Mesenchymal stem cell (in vitro differentiated cells and primary cell): ENCODE measurements at regions not wholly inside any gene's neighbourhood (a gene's known extent, or its start where the extent isn't known, plus 50 kb on each side); places are given as distances from the start of the nearest gene placed in this dataset.

Experiments
- DNase-seq: peaks from one replicate; pipeline ENCODE4 v3.0.0-alpha.2; 2013
- H2AFZ ChIP-seq: one replicate; pipeline ENCODE4 v1.6.1; 2013; ENCODE audit warnings: low read depth, mild to moderate bottlenecking, control low read depth, inconsistent platforms, low read length, moderate library complexity
- H2AK5ac ChIP-seq: 2 replicates; pipeline ENCODE4 v1.6.1; 2013; ENCODE audit warnings: low read length, moderate library complexity, mild to moderate bottlenecking, inconsistent platforms; ENCODE audit not compliant: severe bottlenecking
- H2BK120ac ChIP-seq: one replicate; pipeline ENCODE4 v1.6.1; 2013; ENCODE audit warnings: low read depth, mild to moderate bottlenecking, inconsistent platforms, low read length, moderate library complexity
- H2BK12ac ChIP-seq, 2 experiments: one replicate each; pipeline ENCODE4 v1.6.1; 2013; ENCODE audit warnings: inconsistent platforms in 2 of 2, low read length in 2 of 2, mild to moderate bottlenecking in 2 of 2, moderate library complexity in 2 of 2, control low read depth in 1 of 2
- H2BK15ac ChIP-seq: one replicate; pipeline ENCODE4 v1.6.1; 2013; ENCODE audit warnings: mild to moderate bottlenecking, low read depth, inconsistent platforms; ENCODE audit not compliant: poor library complexity, severe bottlenecking
- H2BK5ac ChIP-seq: 2 replicates; pipeline ENCODE4 v1.6.1; 2013; ENCODE audit warnings: low read depth, mild to moderate bottlenecking, low read length, control low read depth, inconsistent platforms; ENCODE audit not compliant: poor library complexity, severe bottlenecking
- H3K14ac ChIP-seq, 2 experiments: one replicate each; pipeline ENCODE4 v1.6.1; 2013; ENCODE audit warnings: inconsistent platforms in 2 of 2, low read length in 2 of 2, control low read depth in 1 of 2, mild to moderate bottlenecking in 1 of 2, moderate library complexity in 1 of 2
- H3K18ac ChIP-seq, 2 experiments: one replicate each; pipeline ENCODE4 v1.6.1; 2013; ENCODE audit warnings: inconsistent platforms in 2 of 2, low read length in 2 of 2, control low read depth in 1 of 2, low read depth in 1 of 2, mild to moderate bottlenecking in 1 of 2
- H3K23ac ChIP-seq, 2 experiments: one replicate each; pipeline ENCODE4 v1.6.1; 2013; ENCODE audit warnings: inconsistent platforms in 2 of 2, low read length in 2 of 2, mild to moderate bottlenecking in 2 of 2, moderate library complexity in 2 of 2, control low read depth in 1 of 2
- H3K27ac ChIP-seq: 2 replicates; pipeline ENCODE4 v1.5.1; 2013; ENCODE audit warnings: mild to moderate bottlenecking, moderate library complexity, low read length, control low read depth, inconsistent platforms; ENCODE audit not compliant: poor library complexity, severe bottlenecking
- H3K27me3 ChIP-seq, 2 experiments: 2 replicates each; pipeline versions ENCODE4 v1.6.1 to v1.7.0; 2013; ENCODE audit warnings: low read length in 2 of 2, mild to moderate bottlenecking in 2 of 2, moderate library complexity in 2 of 2, control low read depth in 1 of 2, inconsistent platforms in 1 of 2; ENCODE audit not compliant: control insufficient read depth in 1 of 2, insufficient read depth in 1 of 2
- H3K36me3 ChIP-seq, 2 experiments: 2 replicates each; pipeline versions ENCODE4 v1.6.1 to v1.7.0; 2013; ENCODE audit warnings: low read length in 2 of 2, control low read depth in 1 of 2, inconsistent platforms in 1 of 2, low read depth in 1 of 2, mild to moderate bottlenecking in 1 of 2; ENCODE audit not compliant: insufficient read depth in 2 of 2, control insufficient read depth in 1 of 2
- H3K4ac ChIP-seq, 2 experiments: one replicate each; pipeline ENCODE4 v1.6.1; 2013; ENCODE audit warnings: inconsistent platforms in 2 of 2, low read length in 2 of 2, mild to moderate bottlenecking in 2 of 2, moderate library complexity in 2 of 2, control low read depth in 1 of 2, low read depth in 1 of 2
- H3K4me1 ChIP-seq: 2 replicates; pipeline ENCODE4 v1.6.1; 2013; ENCODE audit warnings: low read depth, low read length, control low read depth; ENCODE audit not compliant: control insufficient read depth, insufficient read depth
- H3K4me2 ChIP-seq: 2 replicates; pipeline ENCODE4 v1.6.1; 2013; ENCODE audit warnings: low read length, mild to moderate bottlenecking, inconsistent platforms; ENCODE audit not compliant: poor library complexity, severe bottlenecking
- H3K4me3 ChIP-seq, 2 experiments: 2 replicates each; pipeline versions ENCODE4 v1.5.1 to v1.7.0; 2013; ENCODE audit warnings: low read length in 2 of 2, mild to moderate bottlenecking in 2 of 2, control low read depth in 1 of 2, low read depth in 1 of 2; ENCODE audit not compliant: insufficient read depth in 1 of 2
- H3K79me1 ChIP-seq: replicated peaks from 2 replicates; pipeline ENCODE4 v1.6.1; 2013; ENCODE audit warnings: mild to moderate bottlenecking, control low read depth, low read length, inconsistent platforms; ENCODE audit not compliant: poor library complexity, severe bottlenecking
- H3K9ac ChIP-seq: 2 replicates; pipeline ENCODE4 v1.7.0; 2013; ENCODE audit warnings: mild to moderate bottlenecking, low read length, moderate library complexity
- H3K9me3 ChIP-seq: 2 replicates; pipeline ENCODE4 v1.7.0; 2013; ENCODE audit warnings: mild to moderate bottlenecking, low read length; ENCODE audit not compliant: control insufficient read depth
- H4K8ac ChIP-seq: one replicate; pipeline ENCODE4 v1.6.1; 2013; ENCODE audit warnings: inconsistent platforms, mild to moderate bottlenecking, low read length, moderate library complexity
- H4K91ac ChIP-seq: one replicate; pipeline ENCODE4 v1.6.1; 2013; ENCODE audit warnings: mild to moderate bottlenecking, low read length, inconsistent platforms
- WGBS: methylation state at CpG from one replicate; pipeline ENCODE4 v1.1.7; 2013; ENCODE audit warnings: mixed read lengths; 5-methylcytosine and 5-hydroxymethylcytosine counted together

DNA sequence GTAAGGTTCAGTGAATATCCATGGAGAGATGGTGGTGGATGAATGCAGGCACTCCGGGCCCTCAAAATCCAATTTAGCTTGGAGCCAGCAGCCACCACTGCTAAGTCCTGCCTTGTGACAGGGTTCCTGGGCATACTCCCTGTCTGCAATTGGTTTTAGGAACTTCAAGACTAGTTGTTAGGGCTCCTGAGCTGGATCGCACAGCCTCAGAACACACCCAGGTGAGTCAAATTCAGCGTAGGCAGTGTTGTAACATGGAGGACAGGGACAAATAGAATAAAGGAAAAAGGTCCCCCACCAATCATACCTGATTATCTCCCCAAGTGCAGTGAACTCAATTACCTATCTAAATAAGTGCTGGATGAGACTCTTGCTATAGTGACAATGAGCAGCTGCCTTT, 74.6 kb downstream of the PERP start:
- Histone ChIP-seq H2AK5ac (peak overlapping the region; percentile 3), H2BK15ac (no peak overlapping the region), H4K8ac (no peak overlapping the region), H3K4ac (no peak overlapping the region), H3K18ac (no peak overlapping the region), H3K23ac (no peak overlapping the region), H3K9ac (no peak overlapping the region), H2BK5ac (no peak overlapping the region), H3K9me3 (no peaks in the 10 kb centered on the region), H2BK120ac (no peak overlapping the region), H3K79me1 (no peaks in the 10 kb centered on the region), H3K4me2 (no peak overlapping the region), H3K27me3 (peaks cover 0 to 7% of the 10 kb centered on the region in 2 experiments), H3K27ac (no peak overlapping the region), H2BK12ac (no peak overlapping the region), H3K4me1 (peaks cover 11% of the 10 kb centered on the region), H4K91ac (no peak overlapping the region), H2AFZ (no peak overlapping the region), H3K14ac (no peak overlapping the region), H3K4me3 (no peak overlapping the region), H3K36me3 (no peaks in the 10 kb centered on the region)
- DNase-seq: no peak
- WGBS: 100% methylated on average over 1 of the region's 3 CpGs

DNA sequence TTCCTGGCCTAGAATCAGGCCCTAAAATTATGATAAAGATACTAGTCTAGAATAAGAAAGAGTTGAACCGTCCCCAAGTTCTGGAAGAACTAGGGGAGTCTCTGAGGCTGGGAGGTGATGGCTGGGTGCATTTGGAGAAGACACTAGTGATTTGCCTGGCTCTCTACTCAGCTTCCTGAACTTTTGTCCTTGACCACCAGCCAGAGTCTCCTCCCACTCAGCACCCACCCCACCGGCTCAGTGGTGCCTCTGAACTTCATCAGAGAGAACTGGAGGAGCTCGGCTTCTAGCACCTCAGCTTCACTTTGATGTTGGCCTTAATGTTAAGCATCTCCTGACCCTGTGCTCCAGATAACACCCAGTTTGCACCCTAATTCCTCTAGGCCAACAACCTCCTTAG, 73.0 kb downstream of the PERP start:
- no peaks in the 10 kb centered on the region for H3K9me3 ChIP-seq
- no peaks in the 10 kb centered on the region for H3K79me1 ChIP-seq
- H2BK15ac ChIP-seq: no peak overlapping the region
- H3K9ac ChIP-seq: no peak overlapping the region
- no peak overlapping the region for H2AFZ ChIP-seq
- no peaks in the 10 kb centered on the region for H3K27me3 ChIP-seq
- no peak overlapping the region for H3K14ac ChIP-seq
- H2BK5ac ChIP-seq: no peak overlapping the region
- no peak for DNase-seq
- no peak overlapping the region for H3K4ac ChIP-seq
- no peak overlapping the region for H3K4me2 ChIP-seq
- H2BK120ac ChIP-seq: no peak overlapping the region
- WGBS: 83% methylated on average over 3 of the region's 3 CpGs
- H2AK5ac ChIP-seq: peak overlapping the region; percentile 3
- no peak overlapping the region for H3K4me3 ChIP-seq
- H3K4me1 ChIP-seq: peaks cover 11% of the 10 kb centered on the region
- H3K23ac ChIP-seq: no peak overlapping the region
- no peak overlapping the region for H4K91ac ChIP-seq
- no peaks in the 10 kb centered on the region for H3K36me3 ChIP-seq
- no peak overlapping the region for H2BK12ac ChIP-seq
- no peak overlapping the region for H3K27ac ChIP-seq
- H3K18ac ChIP-seq: no peak overlapping the region
- H4K8ac ChIP-seq: no peak overlapping the region

DNA sequence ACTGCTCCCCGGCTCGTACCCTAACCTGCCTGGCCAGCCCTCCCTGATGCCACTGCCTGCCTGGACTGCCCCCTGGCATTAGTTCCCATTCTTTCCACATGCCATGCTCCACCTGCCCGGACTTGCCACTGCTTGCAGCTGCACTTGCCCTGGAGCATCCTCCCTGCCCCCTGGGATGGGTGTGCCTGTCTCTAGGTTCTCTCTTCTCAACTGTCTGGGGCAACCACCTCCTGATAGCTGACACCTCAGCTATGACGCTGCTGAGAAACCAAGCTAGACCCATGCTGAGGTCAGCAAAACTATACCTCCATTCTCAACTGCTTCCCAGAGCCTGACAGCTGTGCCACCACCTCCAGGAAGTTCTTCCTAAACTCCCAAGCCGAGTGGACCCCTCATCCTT, 72.1 kb downstream of the PERP start:
- H3K18ac ChIP-seq: no peak overlapping the region

DNA sequence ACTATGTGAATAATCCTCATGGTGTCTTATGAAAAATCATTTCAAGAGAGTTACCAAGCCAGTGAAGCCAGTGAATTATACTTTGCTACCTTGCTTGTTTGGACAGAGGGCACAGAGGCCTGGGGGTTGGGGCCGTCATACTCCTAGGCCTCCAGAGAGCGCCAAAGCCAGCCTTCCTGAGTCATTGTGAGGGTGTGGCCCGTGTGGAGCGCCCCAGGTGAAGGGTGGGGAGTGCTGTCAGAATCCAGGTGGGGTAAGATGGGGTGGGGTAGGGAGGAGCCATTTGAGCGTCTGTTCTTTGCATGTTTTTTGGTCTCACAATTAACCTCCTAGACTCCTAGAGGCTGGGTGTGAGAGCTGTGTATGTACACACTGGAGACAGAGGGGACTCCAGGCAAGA, 71.1 kb downstream of the PERP start:
- WGBS: 40% methylated on average over 4 of the region's 5 CpGs
- Histone ChIP-seq H3K36me3 (no peaks in the 10 kb centered on the region), H3K4me1 (peaks cover 10% of the 10 kb centered on the region), H3K79me1 (no peaks in the 10 kb centered on the region), H3K23ac (no peak overlapping the region), H2BK15ac (no peak overlapping the region), H4K8ac (no peak overlapping the region), H3K14ac (no peak overlapping the region), H3K9ac (no peak overlapping the region), H2BK5ac (no peak overlapping the region), H2BK12ac (no peak overlapping the region), H3K9me3 (no peaks in the 10 kb centered on the region), H2BK120ac (no peak overlapping the region), H3K18ac (no peak overlapping the region), H3K4me3 (no peak overlapping the region), H3K27ac (no peak overlapping the region), H3K27me3 (no peaks in the 10 kb centered on the region), H3K4ac (no peak overlapping the region), H2AK5ac (peak overlapping the region; percentile 63), H4K91ac (no peak overlapping the region), H3K4me2 (no peak overlapping the region), H2AFZ (no peak overlapping the region)
- no peak for DNase-seq

More for the DNA sequence above, 72.1 kb downstream of the PERP start:
- Histone ChIP-seq H4K91ac (no peak overlapping the region), H2AK5ac (no peak overlapping the region), H2AFZ (no peak overlapping the region), H3K14ac (no peak overlapping the region), H3K79me1 (no peaks in the 10 kb centered on the region), H3K9ac (no peak overlapping the region), H3K36me3 (no peaks in the 10 kb centered on the region), H2BK5ac (no peak overlapping the region), H3K4me2 (no peak overlapping the region), H3K27me3 (no peaks in the 10 kb centered on the region), H3K27ac (no peak overlapping the region), H2BK120ac (no peak overlapping the region), H3K4me1 (peaks cover 11% of the 10 kb centered on the region), H3K4me3 (no peak overlapping the region), H4K8ac (no peak overlapping the region), H3K23ac (no peak overlapping the region), H3K9me3 (no peaks in the 10 kb centered on the region), H2BK15ac (no peak overlapping the region), H2BK12ac (no peak overlapping the region), H3K4ac (no peak overlapping the region)
- 79% methylated on average over 5 of the region's 5 CpGs for WGBS
- DNase-seq: no peak
